HG03064 (cell line): ENCODE measurements at regions not wholly inside any gene's neighbourhood (a gene's known extent, or its start where the extent isn't known, plus 50 kb on each side); places are given as distances from the start of the nearest gene placed in this dataset.

Experiments used
- ATAC-seq: cut with Tn5 transposase; IDR thresholded peaks from one replicate; pipeline ENCODE4 v1.9.1; 2021; ENCODE audit warnings: low read depth; ENCODE audit not compliant: unreplicated experiment

- no peak for ATAC-seq
Measured at GRCh38 chr5:130279386-130279785, 375.1 kb downstream of the CHSY3 start.

DNA sequence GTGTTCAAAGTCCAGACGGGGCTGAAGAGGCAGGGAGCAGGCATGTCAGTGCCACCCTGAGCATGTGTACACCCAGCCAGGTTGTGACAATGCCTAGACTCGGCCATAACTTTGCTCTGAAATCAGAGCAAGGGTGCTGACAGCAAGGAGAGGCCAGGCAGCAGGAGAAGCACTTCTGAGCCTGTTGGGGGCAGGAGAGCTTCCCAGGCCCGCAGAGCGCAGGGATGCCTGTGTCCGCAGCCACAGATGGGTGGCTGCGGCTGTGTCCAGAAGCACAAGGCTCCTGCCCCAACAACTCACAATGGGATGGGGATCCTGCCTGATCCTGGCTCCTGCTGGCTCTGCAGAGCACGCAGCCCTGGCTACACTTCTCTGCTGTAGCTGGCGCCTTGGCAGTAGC is 373.9 kb downstream of the CHSY3 start:
- no peak for ATAC-seq

- ATAC-seq: no peak
Measured at GRCh38 chr5:130277522-130277921, 373.3 kb downstream of the CHSY3 start.

DNA sequence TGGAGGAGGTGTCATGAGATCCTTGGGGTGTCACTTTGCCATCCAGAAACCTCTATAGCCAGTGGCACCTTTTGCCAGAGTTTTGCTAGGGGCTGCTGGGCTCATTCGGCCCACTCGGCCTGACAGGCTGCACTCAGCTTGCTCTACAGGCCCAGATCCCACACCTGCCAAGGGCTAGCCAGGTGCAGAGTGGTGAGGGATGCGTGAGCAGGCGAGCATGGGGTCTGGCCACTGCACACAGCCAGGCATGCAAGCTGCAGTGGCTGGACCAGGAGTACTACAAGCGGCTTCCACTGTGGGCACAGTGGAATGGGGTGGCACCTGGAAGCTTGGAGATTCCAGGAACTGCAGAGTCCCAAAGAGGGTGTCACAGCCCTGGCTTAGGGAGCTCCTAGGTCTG is 372.7 kb downstream of the CHSY3 start:
- ATAC-seq: no peak

DNA sequence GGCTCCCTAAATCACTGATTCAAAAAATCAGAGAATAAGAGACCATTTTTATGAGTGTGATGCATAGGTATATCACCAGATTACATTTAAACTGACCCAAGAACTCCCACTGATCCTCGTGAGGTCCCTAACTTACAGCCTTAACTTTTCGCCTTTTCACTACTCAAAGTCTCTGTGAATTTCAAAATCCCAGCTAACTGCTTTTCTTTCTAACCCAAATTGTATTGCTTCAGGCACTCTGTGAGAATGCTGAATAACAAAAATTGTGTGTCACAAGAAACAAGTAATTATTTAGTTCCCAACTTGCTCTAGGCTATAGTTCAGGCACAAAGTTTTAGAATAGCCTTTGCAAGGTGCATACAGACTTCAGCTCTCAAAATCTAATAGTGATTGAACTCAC is 368.6 kb downstream of the CHSY3 start:
- ATAC-seq: no peak

GRCh38 chr5:130270786-130271185 is 366.5 kb downstream of the CHSY3 start:
- ATAC-seq: no peak

- ATAC-seq: no peak
Measured at GRCh38 chr5:130268489-130268888, 364.2 kb downstream of the CHSY3 start.

- no peak for ATAC-seq
Measured at GRCh38 chr5:130267926-130268325, 363.7 kb downstream of the CHSY3 start.

DNA sequence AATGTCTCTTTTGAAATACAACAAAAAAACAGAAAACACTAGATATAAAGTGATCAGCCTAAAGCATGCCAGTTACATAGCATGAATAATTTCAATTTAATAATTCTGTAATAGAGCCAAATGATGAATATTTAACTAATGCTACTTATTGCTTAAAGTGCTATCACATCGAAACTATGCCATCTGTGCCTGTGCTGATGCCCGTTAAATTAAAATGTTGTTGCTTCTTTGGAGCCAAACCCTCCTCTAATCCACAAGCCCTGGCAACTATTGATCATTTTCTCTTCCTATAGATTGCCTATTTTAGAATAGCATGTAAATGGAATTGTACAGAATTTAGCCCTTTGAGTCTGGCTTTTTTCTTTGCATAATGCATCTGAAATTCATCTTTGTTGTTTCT is 356.2 kb downstream of the CHSY3 start:
- ATAC-seq: no peak

DNA sequence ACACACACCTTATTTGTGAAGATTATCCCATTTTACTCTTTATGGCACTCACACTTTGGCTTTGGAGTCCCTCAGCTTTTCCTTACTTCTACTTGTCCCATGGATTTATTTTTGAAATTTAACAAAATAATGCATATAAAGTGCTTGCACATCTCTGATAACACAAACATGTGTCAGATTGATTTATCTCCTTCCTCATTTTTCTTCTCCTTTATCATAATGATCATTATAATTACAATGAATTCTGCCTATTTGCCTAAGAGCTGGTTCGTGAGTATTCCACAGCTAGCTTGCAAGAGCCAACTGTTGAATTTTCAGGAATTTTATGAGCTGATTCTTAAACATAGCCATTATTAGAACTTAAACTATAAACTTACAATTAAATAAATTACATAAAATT is 347.7 kb downstream of the CHSY3 start:
- no peak for ATAC-seq

DNA sequence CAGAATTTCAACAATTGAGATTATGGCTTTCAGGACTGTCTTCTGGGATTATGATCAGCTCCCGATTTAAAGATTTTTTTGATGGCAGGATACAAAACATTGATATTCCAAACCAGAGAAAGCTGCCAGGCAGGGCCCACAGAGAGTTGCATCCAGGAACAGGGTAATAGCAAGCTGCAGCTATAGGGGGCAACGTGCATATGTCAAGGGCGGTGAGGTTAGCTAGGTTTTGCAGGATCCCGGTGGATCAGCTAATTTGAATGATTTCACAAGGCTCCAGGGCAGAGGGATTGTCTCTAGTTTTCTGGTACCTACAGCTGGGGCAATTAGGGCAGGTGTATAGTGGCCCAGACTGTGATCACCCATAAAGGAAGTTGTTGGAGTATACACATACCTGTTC is 339.4 kb downstream of the CHSY3 start:
- ATAC-seq: no peak

DNA sequence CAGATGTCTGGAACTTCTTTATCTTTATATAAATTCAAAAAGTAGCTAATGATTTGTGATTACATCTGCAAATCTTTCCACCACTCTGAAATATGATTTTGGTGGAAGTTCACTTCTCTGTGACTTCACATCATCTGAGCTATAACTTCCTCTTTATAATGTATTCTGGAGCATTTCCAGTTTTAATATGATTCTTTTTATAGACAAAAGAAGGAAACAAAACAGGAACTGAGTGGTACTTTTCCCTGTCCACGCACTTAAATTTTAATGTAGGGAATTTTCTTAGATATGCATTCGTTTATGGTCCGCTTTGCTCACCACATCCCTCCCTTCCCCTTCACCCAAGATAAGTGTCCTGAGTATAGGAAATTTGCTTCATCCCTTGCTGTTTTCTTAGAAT is 333.5 kb downstream of the CHSY3 start:
- ATAC-seq: no peak
